Fibroblast of lung (primary cell): ENCODE measurements at regions not wholly inside any gene's neighbourhood (a gene's known extent, or its start where the extent isn't known, plus 50 kb on each side); places are given as distances from the start of the nearest gene placed in this dataset.

Experiments used
- EZH2 ChIP-seq: IDR thresholded peaks from 2 replicates; pipeline ENCODE4 v1.5.1; 2012; ENCODE audit warnings: low read length, control low read depth, mild to moderate bottlenecking; ENCODE audit errors: missing control alignments
- TF ChIP-seq, protein P1 (sequence below), 2 donors: IDR thresholded peaks in 1 of 2; conservative IDR thresholded peaks in 1 of 2; 1 replicate in 1 of 2; 2 replicates in 1 of 2; pipeline ENCODE4 v1.5.1; 2011 to 2012; ENCODE audit warnings: low read length in 2 of 2, control low read depth in 1 of 2, inconsistent platforms in 1 of 2, low read depth in 1 of 2, mild to moderate bottlenecking in 1 of 2

DNA sequence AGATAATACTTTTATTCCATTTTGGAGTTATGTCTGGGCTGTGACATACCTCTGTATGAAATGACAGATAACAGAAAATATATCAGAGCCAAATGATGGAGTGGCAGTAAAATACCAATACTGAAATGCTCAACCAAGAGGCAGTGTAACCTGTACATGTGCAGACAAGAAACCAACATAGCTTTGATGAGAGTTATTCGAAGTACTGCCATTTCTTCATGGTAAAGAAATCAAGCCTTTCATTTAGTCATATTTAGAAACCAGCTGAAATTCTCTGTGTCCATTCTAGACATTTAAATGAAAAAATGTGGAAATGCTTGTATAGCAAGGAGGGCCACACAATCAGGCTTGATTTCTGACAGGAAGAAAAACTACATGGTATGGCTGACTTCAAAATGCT lies 127.1 kb upstream of the PTPRZ1 start:
- TF ChIP-seq, protein P1, sequence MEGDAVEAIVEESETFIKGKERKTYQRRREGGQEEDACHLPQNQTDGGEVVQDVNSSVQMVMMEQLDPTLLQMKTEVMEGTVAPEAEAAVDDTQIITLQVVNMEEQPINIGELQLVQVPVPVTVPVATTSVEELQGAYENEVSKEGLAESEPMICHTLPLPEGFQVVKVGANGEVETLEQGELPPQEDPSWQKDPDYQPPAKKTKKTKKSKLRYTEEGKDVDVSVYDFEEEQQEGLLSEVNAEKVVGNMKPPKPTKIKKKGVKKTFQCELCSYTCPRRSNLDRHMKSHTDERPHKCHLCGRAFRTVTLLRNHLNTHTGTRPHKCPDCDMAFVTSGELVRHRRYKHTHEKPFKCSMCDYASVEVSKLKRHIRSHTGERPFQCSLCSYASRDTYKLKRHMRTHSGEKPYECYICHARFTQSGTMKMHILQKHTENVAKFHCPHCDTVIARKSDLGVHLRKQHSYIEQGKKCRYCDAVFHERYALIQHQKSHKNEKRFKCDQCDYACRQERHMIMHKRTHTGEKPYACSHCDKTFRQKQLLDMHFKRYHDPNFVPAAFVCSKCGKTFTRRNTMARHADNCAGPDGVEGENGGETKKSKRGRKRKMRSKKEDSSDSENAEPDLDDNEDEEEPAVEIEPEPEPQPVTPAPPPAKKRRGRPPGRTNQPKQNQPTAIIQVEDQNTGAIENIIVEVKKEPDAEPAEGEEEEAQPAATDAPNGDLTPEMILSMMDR (conservative IDR thresholded peaks at IDR 0.05 in 1 of 2, IDR thresholded peaks at IDR 0.05 in 1 of 2; ENCODE audit: low read depth in 1 of 2, low read length in 2 of 2) = no peak
- no peak for TF ChIP-seq EZH2
